22Rv1 (cell line): ENCODE measurements at regions not wholly inside any gene's neighbourhood (a gene's known extent, or its start where the extent isn't known, plus 50 kb on each side); places are given as distances from the start of the nearest gene placed in this dataset.

Experiments used
- CTCF ChIP-seq: fragments of 450-650 bp; IDR thresholded peaks from 2 replicates; pipeline ENCODE4 v1.5.1; 2017; ENCODE audit warnings: mild to moderate bottlenecking
- ZFX ChIP-seq: fragments of 450-650 bp; IDR thresholded peaks from 2 replicates; pipeline ENCODE4 v1.6.1; 2017; ENCODE audit warnings: antibody characterized with exemption, borderline replicate concordance

GRCh38 chr13:40306817-40307216 lies 359.6 kb downstream of the FOXO1 start:
- TF ChIP-seq CTCF (no peak), ZFX (no peak)
